ENCODE measurements at regions not wholly inside any gene's neighbourhood (a gene's known extent, or its start where the extent isn't known, plus 50 kb on each side); places are given as distances from the start of the nearest gene placed in this dataset.

GRCh38 chr18:51946946-51947345 lies 393.1 kb upstream of the DCC start:
- no peaks in the 10 kb centered on the region for H3K79me2 ChIP-seq (ENCODE audit: insufficient read depth)
- H3K27me3 ChIP-seq (ENCODE audit: insufficient read depth), result no peaks in the 10 kb centered on the region
- no peak overlapping the region for H3K4me3 ChIP-seq (ENCODE audit: low read depth in 2 of 2, low read length in 1 of 2)
- no peaks in the 10 kb centered on the region for H3K9me3 ChIP-seq
- H3F3A ChIP-seq (replicated peaks; ENCODE audit: insufficient read depth), result no peaks in the 10 kb centered on the region
- no peak for TF ChIP-seq NFIC (IDR thresholded peaks at IDR 0.05; ENCODE audit: borderline replicate concordance)
- TF ChIP-seq NRF1 (IDR thresholded peaks at IDR 0.05; ENCODE audit: low read depth, low read length), result no peak
- TF ChIP-seq EZH2phosphoT487 (IDR thresholded peaks at IDR 0.05; ENCODE audit: borderline replicate concordance, low read depth), result no peak
- TF ChIP-seq TEAD4 (IDR thresholded peaks at IDR 0.05; ENCODE audit: borderline replicate concordance, insufficient read depth), result no peak
- no peak for TF ChIP-seq RXRA (IDR thresholded peaks at IDR 0.05; ENCODE audit: borderline replicate concordance, low read depth)
- no peak for TF ChIP-seq MAX (IDR thresholded peaks at IDR 0.05; ENCODE audit: low read depth)
- no peak for TF ChIP-seq YY1 (IDR thresholded peaks at IDR 0.05; ENCODE audit: low read depth)
- no peak for TF ChIP-seq USF2 (IDR thresholded peaks at IDR 0.05; ENCODE audit: borderline replicate concordance, low read depth, low read length)
- no peak for TF ChIP-seq FOXM1 (IDR thresholded peaks at IDR 0.05; ENCODE audit: low read depth)
- no peak for TF ChIP-seq ELF1 (IDR thresholded peaks at IDR 0.05)
- no peak for TF ChIP-seq POLR2AphosphoS5 (IDR thresholded peaks at IDR 0.05; ENCODE audit: low read depth, low read length)
- TF ChIP-seq USF1 (IDR thresholded peaks at IDR 0.05; ENCODE audit: borderline replicate concordance, low read depth), result no peak
- no peak for TF ChIP-seq FOSL2 (IDR thresholded peaks at IDR 0.05; ENCODE audit: borderline replicate concordance, low read depth)
- TF ChIP-seq MXI1 (IDR thresholded peaks at IDR 0.05; ENCODE audit: low read depth, low read length), result no peak
- no peak for TF ChIP-seq GATA2 (CRISPR knock-in tag; IDR thresholded peaks at IDR 0.05)
- TF ChIP-seq REST (IDR thresholded peaks at IDR 0.05; ENCODE audit: low read depth, low read length), result no peak
- TF ChIP-seq EP300 (IDR thresholded peaks at IDR 0.05; ENCODE audit: borderline replicate concordance in 1 of 2, low read depth in 1 of 2, low read length in 1 of 2), result no peak
- TF ChIP-seq, protein P1, sequence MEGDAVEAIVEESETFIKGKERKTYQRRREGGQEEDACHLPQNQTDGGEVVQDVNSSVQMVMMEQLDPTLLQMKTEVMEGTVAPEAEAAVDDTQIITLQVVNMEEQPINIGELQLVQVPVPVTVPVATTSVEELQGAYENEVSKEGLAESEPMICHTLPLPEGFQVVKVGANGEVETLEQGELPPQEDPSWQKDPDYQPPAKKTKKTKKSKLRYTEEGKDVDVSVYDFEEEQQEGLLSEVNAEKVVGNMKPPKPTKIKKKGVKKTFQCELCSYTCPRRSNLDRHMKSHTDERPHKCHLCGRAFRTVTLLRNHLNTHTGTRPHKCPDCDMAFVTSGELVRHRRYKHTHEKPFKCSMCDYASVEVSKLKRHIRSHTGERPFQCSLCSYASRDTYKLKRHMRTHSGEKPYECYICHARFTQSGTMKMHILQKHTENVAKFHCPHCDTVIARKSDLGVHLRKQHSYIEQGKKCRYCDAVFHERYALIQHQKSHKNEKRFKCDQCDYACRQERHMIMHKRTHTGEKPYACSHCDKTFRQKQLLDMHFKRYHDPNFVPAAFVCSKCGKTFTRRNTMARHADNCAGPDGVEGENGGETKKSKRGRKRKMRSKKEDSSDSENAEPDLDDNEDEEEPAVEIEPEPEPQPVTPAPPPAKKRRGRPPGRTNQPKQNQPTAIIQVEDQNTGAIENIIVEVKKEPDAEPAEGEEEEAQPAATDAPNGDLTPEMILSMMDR (IDR thresholded peaks at IDR 0.05), result no peak
- TF ChIP-seq TAF1 (IDR thresholded peaks at IDR 0.05; ENCODE audit: borderline replicate concordance, low read depth, low read length), result no peak
- no peak for TF ChIP-seq RAD21 (IDR thresholded peaks at IDR 0.05; ENCODE audit: low read length)
- H3K36me3 ChIP-seq (replicated peaks in 1 of 2; ENCODE audit: control insufficient read depth in 1 of 2, insufficient read depth in 2 of 2, low read length in 1 of 2), result no peaks in the 10 kb centered on the region
- H4K20me1 ChIP-seq (ENCODE audit: insufficient read depth), result no peaks in the 10 kb centered on the region
- no peaks in the 10 kb centered on the region for H3K9me2 ChIP-seq
- no peak for DNase-seq
- H3K27ac ChIP-seq (ENCODE audit: low read depth in 2 of 2, low read length in 1 of 2), result no peak overlapping the region
- ChIA-PET CTCF (no interaction called here), POLR2A (no interaction called here)
- WGBS (ENCODE audit: low lambda C conversion rate), result 17% methylated on average over 4 of the region's 4 CpGs
- no peak overlapping the region for H2AFZ ChIP-seq (ENCODE audit: low read depth)
- no peaks in the 10 kb centered on the region for H3K4me1 ChIP-seq (ENCODE audit: control insufficient read depth in 1 of 2, insufficient read depth in 2 of 2, low read depth in 1 of 2, low read length in 1 of 2)
- no peak overlapping the region for H3K4me2 ChIP-seq
- no peak overlapping the region for H3K9ac ChIP-seq

Measured in SK-N-SH (cell line).